Activated T-cell treated with anti-CD3 and anti-CD28 coated beads for 4 hours (primary cell): ENCODE measurements at regions not wholly inside any gene's neighbourhood (a gene's known extent, or its start where the extent isn't known, plus 50 kb on each side); places are given as distances from the start of the nearest gene placed in this dataset.
A peak's percentile ranks its signal among the peaks of the same experiment; 100 is the strongest.
"Not testable (repeated sequence)": the region's sequence is repeated elsewhere in the genome, so short reads cannot be mapped to it uniquely, and the experiment has no call there.

Source experiments
- DNase-seq: peaks from one replicate; pipeline ENCODE4 v3.0.0-alpha.2; 2020

GRCh38 chr3:139095803-139096466 lies 51.2 kb upstream of the PRR23C start:
- DNase-seq = no peak

DNA sequence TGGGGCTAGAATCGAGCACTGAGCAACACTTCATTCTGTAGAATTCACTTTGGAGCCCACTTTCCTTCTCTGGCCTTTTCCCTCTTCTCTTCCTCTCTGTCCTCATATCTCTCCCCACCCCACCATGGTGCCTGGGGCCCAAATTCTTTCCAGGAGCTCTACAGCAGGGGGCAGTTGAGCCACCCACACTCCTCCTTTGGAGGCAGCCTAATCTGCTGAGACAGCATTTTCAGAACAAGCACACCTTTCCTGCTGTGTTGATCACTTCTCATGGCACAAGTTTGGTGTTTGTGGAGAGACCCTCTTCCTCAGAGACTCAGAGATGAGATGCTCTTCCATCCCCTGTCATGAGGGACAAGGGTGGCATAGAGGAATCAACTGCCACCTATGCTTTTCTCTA lies 52.0 kb upstream of the PRR23C start:
- no peak for DNase-seq

DNA sequence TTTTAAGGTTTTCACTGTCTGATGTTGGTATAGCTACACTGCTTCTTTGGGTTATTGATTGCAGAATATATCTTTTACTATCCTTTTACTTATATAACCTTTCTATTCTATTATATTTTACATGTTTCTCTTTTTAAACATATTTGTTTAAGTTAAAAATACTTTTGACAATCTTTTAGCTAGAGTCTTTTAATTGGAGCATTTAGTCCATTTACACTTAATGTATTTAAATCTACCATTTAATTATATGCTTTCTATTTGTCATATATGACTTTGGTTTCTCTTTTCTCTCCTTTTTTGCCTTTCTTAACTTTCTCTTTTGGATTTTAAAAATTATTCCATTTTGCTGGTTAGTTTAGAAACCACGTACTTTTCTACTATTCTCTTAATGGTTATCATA lies 53.7 kb upstream of the PRR23C start:
- no peak for DNase-seq

DNA sequence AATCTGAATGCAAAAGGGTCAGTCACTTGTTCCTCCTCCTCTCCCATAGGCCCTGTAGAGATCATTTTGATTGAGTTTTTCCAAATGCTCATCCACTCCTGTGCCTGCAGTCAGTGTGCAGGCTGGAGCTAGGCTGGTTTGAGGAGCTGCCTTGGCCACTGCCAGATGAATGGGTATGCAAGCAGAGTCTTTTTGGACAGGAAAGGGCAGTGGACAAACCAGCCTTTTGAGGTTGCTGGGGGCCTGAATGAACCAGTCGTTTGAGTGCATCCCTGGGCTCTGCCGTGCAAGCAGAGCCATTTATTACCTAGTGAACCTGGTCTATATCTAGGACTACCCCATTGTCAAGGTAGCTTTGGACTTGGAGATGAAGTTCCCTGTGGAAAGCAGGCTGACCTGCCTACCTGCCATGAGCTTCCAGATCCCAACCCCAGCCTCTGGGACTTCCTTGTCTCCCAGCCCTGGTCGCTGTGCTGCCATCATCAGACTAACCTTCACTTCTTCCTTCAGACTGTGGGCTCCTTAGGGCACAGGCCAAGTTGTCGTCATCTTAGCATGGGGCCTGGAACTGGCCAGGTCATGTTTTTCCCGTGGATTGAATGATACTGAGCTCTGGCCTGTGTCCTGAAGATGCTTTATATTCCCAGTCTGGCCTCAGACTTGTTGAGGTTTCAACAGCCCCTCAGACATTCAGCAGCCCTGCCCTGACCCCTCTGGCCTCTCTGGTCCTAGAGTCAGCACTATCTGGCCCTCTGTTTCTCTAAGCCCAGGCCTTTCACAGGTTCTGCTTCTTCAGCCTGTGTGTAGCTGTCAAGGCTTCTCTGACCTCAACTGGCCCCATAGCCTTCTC lies 55.5 kb upstream of the PRR23C start:
- no peak for DNase-seq

DNA sequence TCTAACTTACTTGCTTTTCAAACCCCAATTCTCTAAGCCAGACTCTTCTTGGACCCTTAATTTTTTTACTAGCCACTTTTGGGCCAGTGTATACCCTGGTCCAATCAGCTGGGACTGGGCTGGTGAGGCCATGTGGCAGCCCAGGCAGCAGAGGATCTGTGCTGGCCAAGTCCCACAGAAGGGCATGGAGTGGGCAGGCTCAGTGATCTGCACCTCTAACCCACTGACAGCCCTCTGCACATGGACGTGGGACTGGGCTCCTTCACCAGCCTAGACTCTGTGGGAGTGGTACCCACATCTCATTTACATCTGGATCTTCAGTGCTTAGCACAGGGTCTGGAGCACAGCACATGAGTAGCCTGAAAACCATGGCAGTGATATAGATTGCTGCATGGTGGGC lies 56.1 kb upstream of the PRR23C start:
- no peak for DNase-seq

- DNase-seq = no peak
These were observed 56.7 kb upstream of the PRR23C start for GRCh38 chr3:139101396-139101795.

DNA sequence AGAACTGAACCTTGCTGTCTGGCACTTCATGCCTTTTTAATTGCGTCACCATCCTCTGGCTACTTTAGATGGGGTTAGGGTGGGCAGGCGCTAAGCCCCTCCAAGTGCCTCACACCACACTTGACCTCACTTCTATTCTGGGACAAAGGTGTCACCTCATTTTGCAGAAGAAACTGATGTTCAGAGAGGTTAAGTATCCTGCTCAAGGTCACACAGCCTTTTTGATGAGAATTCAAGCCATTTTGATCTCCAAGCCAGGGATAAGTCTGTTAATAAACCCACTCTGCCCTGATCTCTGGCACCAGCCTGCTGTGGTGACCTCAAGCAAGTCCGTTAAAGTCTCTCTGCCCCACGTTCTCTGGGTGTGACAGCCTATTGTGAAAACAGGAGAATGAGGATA lies 58.8 kb upstream of the PRR23C start:
- DNase-seq = no peak

DNA sequence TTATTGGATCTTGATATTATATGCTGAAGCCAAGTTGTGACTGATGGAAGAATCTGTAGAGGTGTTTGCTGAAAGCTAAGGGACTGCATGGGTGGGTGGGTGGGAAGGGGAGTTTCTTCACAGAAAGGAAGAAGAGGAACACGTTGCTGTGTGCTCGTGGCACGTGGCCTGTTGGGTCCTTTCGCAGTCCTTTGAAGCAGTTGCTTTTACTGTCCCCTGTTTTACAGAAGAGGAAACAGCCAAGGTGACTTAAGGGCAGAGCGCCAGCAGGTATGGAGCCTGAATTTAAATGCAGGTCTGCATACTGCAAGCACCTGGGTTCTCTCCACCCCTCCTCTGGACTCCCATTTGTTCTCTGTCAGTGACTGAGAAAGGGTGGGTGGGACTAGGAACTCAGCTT lies 59.4 kb upstream of the PRR23C start:
- DNase-seq = no peak

DNA sequence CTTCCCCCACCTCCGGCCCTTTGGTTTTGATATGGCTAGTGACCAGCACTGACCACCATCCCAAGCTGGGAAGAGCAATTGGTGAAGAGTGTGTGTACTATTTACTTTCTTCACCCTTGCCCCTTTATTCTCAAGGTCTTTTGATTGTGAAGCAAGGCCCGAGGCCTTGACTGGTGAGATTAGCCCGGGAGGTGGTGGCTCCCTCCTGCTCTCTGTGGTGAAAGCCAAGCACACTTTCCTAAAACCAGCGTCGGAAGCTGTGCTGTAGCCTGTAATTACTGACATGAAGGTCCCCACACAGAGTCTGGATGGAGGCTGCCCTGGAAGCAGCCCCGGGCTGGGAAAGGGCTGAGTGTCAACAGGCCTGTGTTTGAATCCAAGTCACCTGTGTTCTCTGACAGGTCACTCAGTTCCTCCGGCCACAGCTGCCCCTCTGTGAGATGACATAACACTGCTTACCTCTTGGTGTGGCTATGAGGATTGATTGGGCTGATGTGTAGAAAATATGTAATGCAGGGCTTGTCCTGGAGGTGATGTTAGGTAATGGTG lies 60.5 kb upstream of the PRR23C start:
- DNase-seq = no peak

- no peak for DNase-seq
These were observed 61.6 kb upstream of the PRR23C start for GRCh38 chr3:139106013-139106932.

DNA sequence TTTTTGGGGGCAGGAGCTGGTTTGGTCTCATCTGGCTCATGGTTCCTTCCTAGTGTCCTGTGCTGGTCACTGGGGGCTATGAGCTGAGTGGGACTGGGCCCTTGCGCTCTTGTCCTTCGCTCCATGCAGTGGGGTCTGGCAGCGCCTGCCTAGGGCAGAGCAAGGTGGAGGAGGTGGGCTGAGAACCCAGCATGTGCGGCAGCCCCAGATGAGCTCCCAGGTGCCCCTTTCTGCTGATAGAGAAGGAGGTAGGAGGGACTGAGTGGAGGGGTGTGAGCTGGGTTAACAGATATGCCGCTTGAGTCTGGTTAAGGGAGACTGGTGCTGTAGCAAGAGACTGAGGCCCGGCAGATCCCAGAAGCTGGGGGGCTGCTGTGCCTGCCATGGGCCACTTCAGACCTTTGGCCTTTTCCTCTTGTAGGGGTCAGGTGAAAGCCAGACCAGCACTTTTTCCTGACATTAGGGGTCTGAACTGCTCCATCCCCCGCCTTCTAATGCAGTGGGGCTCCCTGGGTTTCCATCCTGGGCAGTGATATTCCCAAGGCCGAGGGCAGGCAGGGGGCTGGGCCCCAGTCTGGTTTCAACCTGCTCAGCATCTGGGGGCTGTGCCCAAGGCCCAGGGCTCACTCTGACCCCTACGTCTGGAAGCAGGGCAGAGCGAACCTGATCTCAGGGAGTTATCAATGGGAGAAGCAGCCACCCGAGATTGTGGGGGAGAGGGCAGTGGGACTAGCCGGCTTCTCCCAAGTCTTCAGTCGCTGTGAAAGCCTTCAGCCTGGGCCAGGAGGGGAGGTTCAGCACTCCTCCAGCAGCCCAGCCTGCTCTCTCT lies 62.9 kb upstream of the PRR23C start:
- no peak for DNase-seq

GRCh38 chr3:139108253-139108969 lies 63.7 kb upstream of the PRR23C start:
- no peak for DNase-seq

DNA sequence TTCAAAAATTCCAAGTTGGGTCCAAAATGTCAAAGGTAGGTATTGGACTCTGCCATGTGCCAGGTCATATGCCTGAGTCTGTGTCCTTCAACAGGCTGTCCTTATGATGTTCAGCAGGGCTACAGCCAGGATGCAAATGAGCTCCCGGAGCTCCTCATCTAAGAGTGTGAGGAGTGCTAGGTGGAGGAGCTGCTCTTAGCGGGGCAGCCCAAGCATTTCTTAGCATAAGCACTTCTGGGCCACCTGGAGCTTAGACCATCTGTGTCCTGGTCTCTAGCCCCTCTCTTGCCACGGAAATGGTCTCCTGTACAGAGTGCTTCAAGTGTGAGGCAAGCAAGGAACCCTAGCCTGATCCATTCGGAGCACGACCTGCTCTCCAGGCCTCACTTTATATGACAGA lies 64.6 kb upstream of the PRR23C start:
- no peak for DNase-seq

DNA sequence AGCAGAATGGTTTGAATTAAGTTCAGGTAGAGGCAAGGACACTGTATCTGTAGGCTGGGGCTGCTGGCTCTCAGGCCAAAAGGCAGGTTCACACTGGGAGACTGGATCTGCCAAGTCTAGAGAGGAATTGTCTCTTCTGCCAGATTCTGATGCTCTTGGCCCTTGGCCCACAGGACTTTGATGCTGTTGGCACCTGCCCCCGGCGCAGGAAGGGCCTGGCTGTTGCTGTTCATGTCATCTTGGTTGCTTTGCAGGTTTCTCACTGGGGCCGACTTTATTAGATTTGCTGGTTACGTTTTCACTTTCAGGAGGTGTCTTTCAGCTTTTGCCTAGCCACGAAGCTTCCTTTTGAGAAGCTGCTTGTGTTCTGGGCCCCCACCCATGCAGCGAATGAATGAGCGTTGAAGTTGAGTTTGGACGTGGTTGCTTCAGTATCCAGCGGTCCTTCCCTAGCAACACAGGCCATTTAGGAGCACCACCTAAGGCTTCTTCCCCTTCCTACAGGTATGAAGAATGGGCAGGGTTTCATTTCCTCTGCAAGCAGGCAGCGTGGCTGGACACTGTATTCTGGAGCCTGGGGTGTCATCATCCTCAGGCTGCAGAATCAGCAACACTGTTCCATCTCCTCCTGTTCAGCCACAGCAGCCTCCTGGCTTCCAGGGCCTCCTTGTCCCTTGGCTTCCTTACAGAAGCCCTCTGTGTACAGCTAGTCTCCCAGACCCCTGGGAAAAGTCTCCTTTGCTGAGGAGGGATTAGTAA lies 65.6 kb upstream of the PRR23C start:
- no peak for DNase-seq

DNA sequence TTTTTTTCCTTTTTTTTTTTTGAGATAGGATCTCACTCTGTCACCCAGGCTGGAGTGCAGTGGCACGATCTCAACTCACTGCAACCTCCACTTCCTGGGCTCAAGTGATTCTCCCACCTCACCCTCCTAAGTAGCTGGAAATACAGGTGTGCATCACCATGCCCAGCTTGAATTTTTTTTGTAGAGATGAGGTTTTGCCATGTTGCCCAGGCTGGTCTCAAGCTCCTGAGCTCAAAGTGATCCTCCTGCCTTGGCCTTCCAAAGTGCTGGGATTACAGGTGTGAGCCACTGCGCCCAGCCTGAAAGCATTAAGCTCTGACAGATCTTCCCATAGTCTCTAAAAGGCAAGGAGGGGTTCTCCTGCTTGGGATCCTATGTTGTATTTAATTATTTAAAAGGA lies 66.2 kb upstream of the PRR23C start:
- not testable (repeated sequence) for DNase-seq

- peak; percentile 26 for DNase-seq
These were observed 66.9 kb upstream of the PRR23C start for GRCh38 chr3:139111392-139112229.

DNA sequence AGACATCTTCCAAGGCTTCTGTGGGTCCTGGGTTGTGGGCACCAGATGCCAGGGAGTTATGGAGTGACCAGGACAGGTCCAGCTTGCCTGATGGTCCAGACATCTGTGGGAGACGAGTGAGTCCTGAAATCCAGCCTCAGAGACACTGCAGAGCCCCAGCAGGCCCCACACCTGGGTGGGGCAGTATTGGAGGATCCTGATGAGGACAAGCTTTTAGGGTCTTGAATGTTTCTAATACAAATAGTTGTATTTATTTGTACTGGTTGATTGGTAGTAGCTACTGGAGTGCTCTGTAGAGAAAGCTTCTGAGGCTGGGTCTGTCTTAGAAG lies 67.5 kb upstream of the PRR23C start:
- no peak for DNase-seq

- no peak for DNase-seq
These were observed 68.7 kb upstream of the PRR23C start for GRCh38 chr3:139113231-139113992.

DNA sequence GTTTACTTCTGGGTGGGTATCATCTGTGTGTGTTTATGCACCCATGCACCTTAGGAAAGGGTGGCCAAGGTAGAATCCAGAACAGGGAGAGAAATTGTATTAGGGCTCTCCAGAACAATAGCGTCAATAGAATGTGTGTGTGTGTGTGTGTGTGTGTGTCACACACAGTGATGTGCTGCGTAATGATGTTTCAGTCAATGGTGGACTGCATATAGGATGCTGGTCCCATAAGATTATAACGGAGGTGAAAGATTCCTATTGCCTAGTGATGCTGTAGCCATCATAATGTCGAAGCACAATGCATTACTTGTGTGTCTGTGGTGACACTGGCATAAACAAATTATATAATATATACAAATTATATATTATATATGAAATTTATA lies 69.3 kb upstream of the PRR23C start:
- DNase-seq = no peak
